ENCODE measurements at regions not wholly inside any gene's neighbourhood (a gene's known extent, or its start where the extent isn't known, plus 50 kb on each side); places are given as distances from the start of the nearest gene placed in this dataset.

- no peak for TF ChIP-seq GATA2 (IDR thresholded peaks at IDR 0.05; ENCODE audit: low read depth, low read length)
- TF ChIP-seq GATA3 (IDR thresholded peaks at IDR 0.05; ENCODE audit: low read depth, low read length): no peak
Measured at GRCh38 chr10:3568983-3569382, 216.0 kb downstream of the KLF6 start.

Measured in SH-SY5Y (cell line).